22Rv1 (cell line): ENCODE measurements at regions not wholly inside any gene's neighbourhood (a gene's known extent, or its start where the extent isn't known, plus 50 kb on each side); places are given as distances from the start of the nearest gene placed in this dataset.

Experiments used
- H3K27ac ChIP-seq: fragments of 450-650 bp; 2 replicates; pipeline ENCODE4 v1.5.1; 2017
- ZFX ChIP-seq: fragments of 450-650 bp; IDR thresholded peaks from 2 replicates; pipeline ENCODE4 v1.6.1; 2017; ENCODE audit warnings: antibody characterized with exemption, borderline replicate concordance
- TF ChIP-seq, protein P1 (sequence below): fragments of 450-650 bp; IDR thresholded peaks from 2 replicates; pipeline ENCODE4 v1.5.1; 2017; ENCODE audit warnings: mild to moderate bottlenecking

DNA sequence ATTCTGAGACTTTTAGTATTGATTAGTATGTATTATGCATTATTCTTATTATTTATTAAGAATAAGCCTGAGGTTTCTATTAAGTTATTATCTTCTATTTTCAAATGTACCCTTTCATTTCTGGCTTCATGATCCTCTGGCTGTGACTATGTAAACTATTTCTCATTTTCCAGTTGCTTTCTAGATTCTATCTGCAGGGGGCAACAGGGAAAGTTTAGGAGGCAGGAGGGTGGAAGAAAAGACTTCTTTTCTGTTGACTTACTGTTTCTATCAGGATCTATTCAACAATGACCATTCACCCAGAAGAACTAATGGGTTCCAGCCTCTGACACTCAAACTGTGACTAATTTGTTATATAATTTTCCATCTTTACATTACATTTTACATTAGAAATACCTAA lies 653.4 kb upstream of the FSHR start:
- no peak overlapping the region for H3K27ac ChIP-seq
- no peak for TF ChIP-seq ZFX
- TF ChIP-seq, protein P1, sequence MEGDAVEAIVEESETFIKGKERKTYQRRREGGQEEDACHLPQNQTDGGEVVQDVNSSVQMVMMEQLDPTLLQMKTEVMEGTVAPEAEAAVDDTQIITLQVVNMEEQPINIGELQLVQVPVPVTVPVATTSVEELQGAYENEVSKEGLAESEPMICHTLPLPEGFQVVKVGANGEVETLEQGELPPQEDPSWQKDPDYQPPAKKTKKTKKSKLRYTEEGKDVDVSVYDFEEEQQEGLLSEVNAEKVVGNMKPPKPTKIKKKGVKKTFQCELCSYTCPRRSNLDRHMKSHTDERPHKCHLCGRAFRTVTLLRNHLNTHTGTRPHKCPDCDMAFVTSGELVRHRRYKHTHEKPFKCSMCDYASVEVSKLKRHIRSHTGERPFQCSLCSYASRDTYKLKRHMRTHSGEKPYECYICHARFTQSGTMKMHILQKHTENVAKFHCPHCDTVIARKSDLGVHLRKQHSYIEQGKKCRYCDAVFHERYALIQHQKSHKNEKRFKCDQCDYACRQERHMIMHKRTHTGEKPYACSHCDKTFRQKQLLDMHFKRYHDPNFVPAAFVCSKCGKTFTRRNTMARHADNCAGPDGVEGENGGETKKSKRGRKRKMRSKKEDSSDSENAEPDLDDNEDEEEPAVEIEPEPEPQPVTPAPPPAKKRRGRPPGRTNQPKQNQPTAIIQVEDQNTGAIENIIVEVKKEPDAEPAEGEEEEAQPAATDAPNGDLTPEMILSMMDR: no peak

DNA sequence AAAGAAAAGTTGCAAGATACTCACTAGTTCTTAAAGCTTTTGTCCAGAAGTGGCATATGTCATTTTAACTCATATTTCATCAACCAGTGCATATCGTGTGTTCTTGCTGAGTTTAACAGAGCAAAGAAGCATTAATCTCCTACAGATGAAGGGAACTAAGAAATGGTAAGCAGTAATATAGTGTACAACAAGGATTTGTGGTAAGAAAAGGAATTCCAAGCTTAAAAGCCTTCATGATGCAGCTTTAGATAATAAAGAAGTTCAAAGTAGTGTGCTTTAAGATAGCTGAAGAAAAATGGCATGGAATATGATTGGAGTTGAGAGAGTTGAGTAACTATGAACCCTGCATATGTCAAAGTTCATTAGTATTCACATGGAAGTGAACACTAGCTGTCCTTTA lies 649.8 kb upstream of the FSHR start:
- TF ChIP-seq, protein P1: no peak
- TF ChIP-seq ZFX: no peak

DNA sequence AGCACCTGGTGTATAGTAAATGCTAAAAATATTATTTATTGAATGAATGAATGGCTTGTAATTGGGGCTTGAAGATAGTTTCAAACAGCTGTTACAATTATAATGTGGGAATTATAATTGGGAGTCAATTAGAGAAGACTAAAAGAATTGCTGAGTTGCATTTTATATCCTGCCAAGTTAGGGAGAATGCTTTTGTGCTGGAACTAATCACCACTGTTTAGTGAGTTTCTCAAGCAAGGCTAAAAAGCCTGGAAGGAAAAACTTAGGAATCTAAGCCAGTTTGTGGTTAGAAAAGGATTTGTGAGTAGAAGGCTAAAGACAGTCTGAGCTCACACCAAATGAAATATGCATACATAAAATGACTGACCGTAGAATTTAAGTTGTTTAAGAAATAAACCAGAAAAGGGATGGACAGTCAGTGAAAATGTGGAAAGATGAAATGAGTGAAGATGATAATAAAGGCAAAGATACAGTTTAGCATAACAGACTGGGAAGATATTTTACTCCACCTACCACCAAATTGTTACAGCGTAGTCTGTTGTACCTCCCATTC lies 647.7 kb upstream of the FSHR start:
- H3K27ac ChIP-seq: no peak overlapping the region

More for the DNA sequence above, 649.8 kb upstream of the FSHR start:
- H3K27ac ChIP-seq: no peak overlapping the region

DNA sequence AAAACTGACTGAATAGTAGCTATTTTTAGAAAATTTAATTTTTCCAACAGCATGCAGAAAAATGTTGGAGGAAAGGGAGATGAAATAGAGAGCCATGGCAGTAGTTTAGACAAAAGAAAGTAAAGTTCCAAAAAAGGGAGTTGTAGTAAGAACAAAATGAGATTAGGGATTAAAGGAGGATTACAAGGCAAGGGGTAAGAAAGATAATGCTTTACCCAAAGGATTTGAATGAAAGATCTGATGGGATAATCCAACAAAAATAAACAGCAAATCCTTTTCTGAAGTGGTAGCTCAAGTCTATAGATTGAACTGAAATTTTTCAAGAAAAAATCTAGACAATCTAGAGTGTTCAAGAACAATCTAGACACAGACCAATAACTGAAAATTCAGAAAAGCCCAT lies 644.3 kb upstream of the FSHR start:
- TF ChIP-seq, protein P1: no peak
- TF ChIP-seq ZFX: no peak
- no peak overlapping the region for H3K27ac ChIP-seq

More for the DNA sequence above, 647.7 kb upstream of the FSHR start:
- TF ChIP-seq, protein P1: no peak
- TF ChIP-seq ZFX: no peak

DNA sequence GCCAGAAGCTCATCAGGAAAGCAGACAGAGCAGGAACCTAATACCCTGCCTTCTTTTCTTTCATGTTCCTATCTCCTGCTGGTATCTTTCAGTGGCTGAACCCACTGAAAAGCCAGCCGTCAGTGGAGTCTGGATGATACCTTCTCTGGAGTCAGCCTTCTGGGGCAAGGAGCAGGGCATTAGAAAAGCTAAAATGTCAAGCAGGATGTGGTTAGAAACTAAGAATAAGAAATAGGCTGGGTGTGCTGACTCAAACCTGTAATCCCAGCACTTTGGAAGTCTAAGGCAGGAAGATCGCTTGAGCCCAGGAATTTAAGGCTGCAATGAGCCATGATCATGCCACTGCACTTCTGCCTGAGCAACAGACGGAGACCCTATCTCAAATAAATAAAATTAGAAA lies 642.0 kb upstream of the FSHR start:
- H3K27ac ChIP-seq: no peak overlapping the region
- TF ChIP-seq, protein P1: no peak
- no peak for TF ChIP-seq ZFX

DNA sequence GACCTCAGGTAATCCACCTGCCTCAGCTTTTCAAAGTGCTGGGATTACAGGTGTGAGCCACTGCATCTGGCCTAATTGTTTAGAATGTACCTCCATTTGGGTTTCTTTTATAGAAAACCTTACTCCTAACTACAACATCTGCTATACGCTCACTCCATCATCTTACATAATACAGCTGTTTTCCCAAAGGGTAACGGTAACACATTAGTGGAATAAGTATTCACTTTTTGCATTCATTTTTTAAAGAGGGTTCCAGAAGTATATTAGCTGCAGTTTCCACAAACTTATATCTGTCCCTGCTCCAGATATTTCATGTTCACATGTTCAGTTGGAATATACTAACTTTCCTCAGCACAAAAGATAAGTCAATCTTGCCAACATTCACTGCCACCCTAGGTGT lies 640.1 kb upstream of the FSHR start:
- TF ChIP-seq ZFX: no peak
- TF ChIP-seq, protein P1: no peak
- H3K27ac ChIP-seq: no peak overlapping the region

DNA sequence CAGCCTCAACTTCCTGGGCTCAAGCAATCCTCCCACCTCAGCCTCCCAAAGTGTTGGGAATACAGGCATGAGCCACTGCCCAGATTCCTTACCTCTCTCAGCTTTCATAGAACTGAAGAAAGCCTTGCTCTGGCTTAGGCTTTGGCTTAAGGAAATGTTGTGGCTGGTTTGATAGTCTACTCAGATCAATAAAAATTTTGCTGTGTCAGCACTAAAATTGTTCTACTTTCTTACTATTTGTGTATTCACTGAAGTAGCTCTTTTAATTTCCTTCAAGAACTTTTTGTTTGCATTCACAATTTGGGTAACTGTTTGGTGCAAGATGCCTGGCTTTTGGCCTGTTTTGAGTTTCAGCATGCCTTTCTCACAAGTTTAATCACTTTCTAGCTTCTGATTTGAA lies 634.0 kb upstream of the FSHR start:
- H3K27ac ChIP-seq: no peak overlapping the region

More for the DNA sequence above, 634.0 kb upstream of the FSHR start:
- TF ChIP-seq ZFX: no peak
- TF ChIP-seq, protein P1: no peak
